ENCODE measurements at regions not wholly inside any gene's neighbourhood (a gene's known extent, or its start where the extent isn't known, plus 50 kb on each side); places are given as distances from the start of the nearest gene placed in this dataset.
A peak's percentile ranks its signal among the peaks of the same experiment; 100 is the strongest.
"Not testable (repeated sequence)": the region's sequence is repeated elsewhere in the genome, so short reads cannot be mapped to it uniquely, and the experiment has no call there.

- no peak for ATAC-seq
Measured at GRCh38 chr5:83889971-83890745, 169.5 kb upstream of the HAPLN1 start.

GRCh38 chr5:83877911-83878706, 157.5 kb upstream of the HAPLN1 start:
- ATAC-seq = no peak

GRCh38 chr5:83871533-83872395, 151.1 kb upstream of the HAPLN1 start:
- ATAC-seq = no peak

GRCh38 chr5:83866181-83866580, 145.5 kb upstream of the HAPLN1 start:
- ATAC-seq = no peak

- ATAC-seq = no peak
Measured at GRCh38 chr5:83865579-83865978, 144.9 kb upstream of the HAPLN1 start.

- no peak for ATAC-seq
Measured at GRCh38 chr5:83864652-83865051, 144.0 kb upstream of the HAPLN1 start.

GRCh38 chr5:83857341-83857740, 136.7 kb upstream of the HAPLN1 start:
- no peak for ATAC-seq

- no peak for ATAC-seq
Measured at GRCh38 chr5:83856881-83857280, 136.2 kb upstream of the HAPLN1 start.

- not testable (repeated sequence) for ATAC-seq
Measured at GRCh38 chr5:83850412-83850811, 129.8 kb upstream of the HAPLN1 start.

GRCh38 chr5:83848941-83849340, 128.3 kb upstream of the HAPLN1 start:
- ATAC-seq = no peak

GRCh38 chr5:83846624-83847350, 126.1 kb upstream of the HAPLN1 start:
- no peak for ATAC-seq

- ATAC-seq = peak; percentile 73 to 75
Measured at GRCh38 chr5:83844449-83845068, 123.9 kb upstream of the HAPLN1 start.

GRCh38 chr5:83839788-83840187, 119.1 kb upstream of the HAPLN1 start:
- ATAC-seq = no peak

- ATAC-seq = no peak
Measured at GRCh38 chr5:83839256-83839655, 118.6 kb upstream of the HAPLN1 start.

GRCh38 chr5:83837265-83837907, 116.7 kb upstream of the HAPLN1 start:
- ATAC-seq = no peak

GRCh38 chr5:83834306-83834705, 113.7 kb upstream of the HAPLN1 start:
- ATAC-seq = no peak

GRCh38 chr5:83831834-83832233, 111.2 kb upstream of the HAPLN1 start:
- no peak for ATAC-seq

GRCh38 chr5:83827111-83827557, 106.5 kb upstream of the HAPLN1 start:
- ATAC-seq = no peak

GRCh38 chr5:83817591-83817990, 96.9 kb upstream of the HAPLN1 start:
- ATAC-seq = no peak

- no peak for ATAC-seq
Measured at GRCh38 chr5:83815661-83816060, 95.0 kb upstream of the HAPLN1 start.

GRCh38 chr5:83810511-83810910, 89.9 kb upstream of the HAPLN1 start:
- ATAC-seq = no peak

All from activated CD4-positive, CD25-positive, alpha-beta regulatory T cell treated with anti-CD3 and anti-CD28 coated beads, Interleukin-2, amount 50 U/mL, for 24 hours (primary cell).